ENCODE measurements at regions not wholly inside any gene's neighbourhood (a gene's known extent, or its start where the extent isn't known, plus 50 kb on each side); places are given as distances from the start of the nearest gene placed in this dataset.

GRCh38 chr11:133720951-133721350 is 124.4 kb downstream of the SPATA19 start (continued):
- TF ChIP-seq ZGPAT (CRISPR knock-in tag; IDR thresholded peaks at IDR 0.05) (no peak), PAX8 (CRISPR knock-in tag; IDR thresholded peaks at IDR 0.05; ENCODE audit: borderline replicate concordance) (no peak), BCL6 (CRISPR knock-in tag; IDR thresholded peaks at IDR 0.05) (no peak), JDP2 (CRISPR knock-in tag; IDR thresholded peaks at IDR 0.05; ENCODE audit: borderline replicate concordance) (no peak)

- Histone ChIP-seq H3K27me3 (ENCODE audit: control insufficient read depth in 1 of 2, insufficient read depth in 2 of 2, low read length in 2 of 2) (peaks cover 1 to 27% of the 10 kb centered on the region in 2 experiments; a peak in 3 of 5 replicates), H3K27ac (ENCODE audit: extremely low read length, insufficient read depth, low read length) (no peak overlapping the region), H3K4me3 (replicated peaks in 1 of 3; ENCODE audit: insufficient read depth in 1 of 3, low read depth in 2 of 3, low read length in 3 of 3) (no peak overlapping the region), H3K4me2 (ENCODE audit: low read depth, low read length) (no peak overlapping the region), H3K4me1 (ENCODE audit: insufficient read depth, low read length) (no peaks in the 10 kb centered on the region), H3K9ac (ENCODE audit: insufficient read depth, low read depth, low read length) (no peak overlapping the region), H3K9me3 (ENCODE audit: low read length) (no peaks in the 10 kb centered on the region), H3K79me2 (ENCODE audit: insufficient read depth, low read length) (no peaks in the 10 kb centered on the region), H2AFZ (ENCODE audit: low read length) (no peak overlapping the region), H3K36me3 (replicated peaks in 1 of 2; ENCODE audit: control insufficient read depth in 1 of 2, insufficient read depth in 2 of 2, low read length in 2 of 2) (no peaks in the 10 kb centered on the region), H4K20me1 (ENCODE audit: insufficient read depth, low read length) (no peaks in the 10 kb centered on the region)
- ATAC-seq (no peak), FAIRE-seq (no peak), DNase-seq (ENCODE audit: low spot score) (no peak)
- in situ Hi-C loops (cut with HindIII; ENCODE audit: extremely low pct_ligation_motif_present, low pct_unique_long_range_greater_than_20kb) (no loop called here), intact Hi-C loops (cut with micrococcal nuclease; ENCODE audit: unreplicated experiment) (no loop called here)
- BruUV-seq (replicated peaks): no TSS peak
- POLR2A ChIA-PET: no interaction called here
- CTCF ChIA-PET (ENCODE audit: low intra/inter-chr PET ratio, low total read pairs): no interaction called here
- 6% methylated on average over 13 of the region's 17 CpGs for WGBS (ENCODE audit: low lambda C conversion rate)
- TF ChIP-seq AKNA (CRISPR knock-in tag; IDR thresholded peaks at IDR 0.05; ENCODE audit: borderline replicate concordance) (no peak), MTA3 (CRISPR knock-in tag; IDR thresholded peaks at IDR 0.05) (no peak), THAP7 (CRISPR knock-in tag; IDR thresholded peaks at IDR 0.05) (no peak), CCDC6 (CRISPR knock-in tag; IDR thresholded peaks at IDR 0.05) (no peak), MXD3 (CRISPR knock-in tag; IDR thresholded peaks at IDR 0.05) (no peak), KLF12 (CRISPR knock-in tag; IDR thresholded peaks at IDR 0.05; ENCODE audit: borderline replicate concordance) (no peak), ZKSCAN8 (CRISPR knock-in tag; IDR thresholded peaks at IDR 0.05; ENCODE audit: borderline replicate concordance) (no peak), ZNF354B (CRISPR knock-in tag; IDR thresholded peaks at IDR 0.05) (no peak), SNAI1 (CRISPR knock-in tag; IDR thresholded peaks at IDR 0.05; ENCODE audit: borderline replicate concordance) (no peak), PLSCR1 (CRISPR knock-in tag; IDR thresholded peaks at IDR 0.05; ENCODE audit: borderline replicate concordance) (no peak), NFIB (CRISPR knock-in tag; IDR thresholded peaks at IDR 0.05; ENCODE audit: borderline replicate concordance) (no peak)
Measured at GRCh38 chr11:133719532-133720235, 125.6 kb downstream of the SPATA19 start.
